H1 (cell line): ENCODE measurements at regions not wholly inside any gene's neighbourhood (a gene's known extent, or its start where the extent isn't known, plus 50 kb on each side); places are given as distances from the start of the nearest gene placed in this dataset.
A peak's percentile ranks its signal among the peaks of the same experiment; 100 is the strongest.

ENCODE experiments used
- CTCF ChIA-PET: fragments of 300-600 bp; sonication (Branson Sonifier 250); formaldehyde crosslinking; loops from one replicate; lab custom pipeline; 2021; ENCODE audit not compliant: partially characterized antibody; lab: Charles Lee
- POLR2A ChIA-PET: fragments of 300-600 bp; sonication (Branson Sonifier 250); formaldehyde crosslinking; loops from one replicate; lab custom pipeline; 2021; ENCODE audit warnings: inconsistent platforms; ENCODE audit not compliant: partially characterized antibody; lab: Charles Lee
- DNase-seq, 2 experiments: peaks; one replicate each; pipeline versions ENCODE4 v3.0.0 to v3.0.0-alpha.2; 2010 to 2022; ENCODE audit warnings: low spot score in 2 of 2, low read depth in 1 of 2, mixed read lengths in 1 of 2
- FAIRE-seq: peaks from 2 replicates; lab custom pipeline; 2011; peaks lifted over from hg19 to GRCh38; lab: Jason Lieb, UNC
- H2AFZ ChIP-seq: 2 replicates; pipeline ENCODE4 v1.8.1; 2012; ENCODE audit warnings: low read length, inconsistent platforms
- H2AK5ac ChIP-seq: 2 replicates; pipeline ENCODE4 v1.6.1; 2013; ENCODE audit warnings: low read depth, low read length
- H2BK120ac ChIP-seq: replicated peaks from 2 replicates; pipeline ENCODE3; 2013; ENCODE audit warnings: low read depth, low read length, inconsistent platforms
- H2BK12ac ChIP-seq: 2 replicates; pipeline ENCODE4 v1.6.1; 2013; ENCODE audit warnings: low read depth, low read length
- H2BK15ac ChIP-seq: 2 replicates; pipeline ENCODE4 v1.6.1; 2013; ENCODE audit warnings: low read length
- H2BK20ac ChIP-seq: 2 replicates; pipeline ENCODE4 v1.6.1; 2013; ENCODE audit warnings: low read length
- H2BK5ac ChIP-seq: 2 replicates; pipeline ENCODE4 v1.6.1; 2013; ENCODE audit warnings: low read depth, low read length
- H3K14ac ChIP-seq: 2 replicates; pipeline ENCODE4 v1.6.1; 2013; ENCODE audit warnings: inconsistent platforms; ENCODE audit not compliant: insufficient read length
- H3K18ac ChIP-seq: 2 replicates; pipeline ENCODE4 v1.6.1; 2013; ENCODE audit warnings: low read length; ENCODE audit errors: extremely low read depth
- H3K23ac ChIP-seq: 2 replicates; pipeline ENCODE4 v1.6.1; 2013; ENCODE audit warnings: inconsistent platforms; ENCODE audit not compliant: insufficient read length
- H3K23me2 ChIP-seq: 2 replicates; pipeline ENCODE4 v1.6.1; 2013; ENCODE audit warnings: low read depth, low read length
- H3K27ac ChIP-seq: 2 replicates; pipeline ENCODE4 v1.6.1; 2011; ENCODE audit warnings: low read depth, low read length, inconsistent platforms
- H3K27me3 ChIP-seq, 4 experiments: replicated peaks in 1 of 4; 1 replicate in 1 of 4; 2 replicates in 3 of 4; pipeline versions ENCODE4 v1.6.1 to v1.8.1; 2011 to 2013; ENCODE audit warnings: low read length in 3 of 4, mild to moderate bottlenecking in 3 of 4, inconsistent platforms in 2 of 4, mixed read lengths in 2 of 4, moderate library complexity in 1 of 4; ENCODE audit not compliant: control insufficient read depth in 3 of 4, insufficient read depth in 3 of 4; ENCODE audit errors: extremely low read depth in 1 of 4
- H3K36me3 ChIP-seq, 4 experiments: 2 replicates each; pipeline versions ENCODE4 v1.6.1 to v1.8.1; 2011 to 2013; ENCODE audit warnings: mild to moderate bottlenecking in 4 of 4, low read length in 3 of 4, moderate library complexity in 2 of 4, control low read depth in 1 of 4, inconsistent platforms in 1 of 4; ENCODE audit not compliant: insufficient read depth in 4 of 4, control insufficient read depth in 2 of 4
- H3K4ac ChIP-seq: replicated peaks from 2 replicates; pipeline ENCODE3; 2013; ENCODE audit warnings: low read length, low read depth, mixed read lengths, inconsistent platforms; ENCODE audit not compliant: insufficient read length
- H3K4me1 ChIP-seq, 4 experiments: replicated peaks in 1 of 4; 1 replicate in 1 of 4; 2 replicates in 3 of 4; pipeline versions ENCODE4 v1.6.1 to v1.8.1; 2011 to 2013; ENCODE audit warnings: low read length in 3 of 4, inconsistent platforms in 2 of 4, mixed read lengths in 1 of 4; ENCODE audit not compliant: insufficient read depth in 4 of 4, control insufficient read depth in 3 of 4
- H3K4me2 ChIP-seq, 2 experiments: 2 replicates each; pipeline versions ENCODE4 v1.6.1 to v1.8.1; 2011 to 2013; ENCODE audit warnings: low read depth in 2 of 2, low read length in 2 of 2, control low read depth in 1 of 2, inconsistent platforms in 1 of 2, mild to moderate bottlenecking in 1 of 2; ENCODE audit not compliant: insufficient read depth in 1 of 2
- H3K4me3 ChIP-seq, 4 experiments: fragments of 200-600, 300-600 bp in 1 of 4; sonication (generic), shearing (Covaris generic), sonication (Bioruptor Twin) in 1 of 4; 2 replicates each; pipeline versions ENCODE4 v1.5.1 to v1.8.1; 2011 to 2016; ENCODE audit warnings: low read length in 4 of 4, low read depth in 3 of 4, control low read depth in 2 of 4, inconsistent platforms in 2 of 4, mild to moderate bottlenecking in 2 of 4, mixed read lengths in 1 of 4, moderate library complexity in 1 of 4; ENCODE audit not compliant: insufficient read depth in 2 of 4; ENCODE audit errors: extremely low read depth in 1 of 4
- H3K56ac ChIP-seq: replicated peaks from 2 replicates; pipeline ENCODE3; 2013; ENCODE audit warnings: low read depth, mild to moderate bottlenecking, mixed read lengths, low read length, inconsistent platforms; ENCODE audit not compliant: insufficient read length
- H3K79me1 ChIP-seq: 2 replicates; pipeline ENCODE4 v1.6.1; 2013; ENCODE audit warnings: low read depth, low read length, control low read depth
- H3K79me2 ChIP-seq, 2 experiments: 2 replicates each; pipeline versions ENCODE4 v1.6.1 to v1.8.1; 2012 to 2013; ENCODE audit warnings: low read length in 2 of 2, mild to moderate bottlenecking in 2 of 2, inconsistent platforms in 1 of 2; ENCODE audit not compliant: insufficient read depth in 2 of 2, control insufficient read depth in 1 of 2
- H3K9ac ChIP-seq, 4 experiments: replicated peaks in 1 of 4; 1 replicate in 1 of 4; 2 replicates in 3 of 4; pipeline versions ENCODE4 v1.6.1 to v1.8.1; 2011 to 2013; ENCODE audit warnings: low read depth in 3 of 4, low read length in 3 of 4, control low read depth in 2 of 4, mild to moderate bottlenecking in 2 of 4, moderate library complexity in 2 of 4, inconsistent platforms in 1 of 4; ENCODE audit errors: extremely low read depth in 1 of 4
- H3K9me3 ChIP-seq, 2 experiments: 2 replicates each; pipeline versions ENCODE4 v1.6.1 to v1.8.1; 2012 to 2013; ENCODE audit warnings: mild to moderate bottlenecking in 2 of 2, moderate library complexity in 2 of 2, control low read depth in 1 of 2, inconsistent platforms in 1 of 2, low read depth in 1 of 2, low read length in 1 of 2, mixed read lengths in 1 of 2; ENCODE audit not compliant: insufficient read depth in 2 of 2
- H4K20me1 ChIP-seq, 2 experiments: replicated peaks in 1 of 2; 2 replicates each; pipeline versions ENCODE3 to v1.8.1; 2011 to 2013; ENCODE audit warnings: inconsistent platforms in 2 of 2, low read length in 2 of 2, mild to moderate bottlenecking in 1 of 2; ENCODE audit not compliant: insufficient read depth in 2 of 2, control insufficient read depth in 1 of 2
- H4K5ac ChIP-seq: 2 replicates; pipeline ENCODE4 v1.6.1; 2013; ENCODE audit warnings: low read length, low read depth, mixed read lengths, inconsistent platforms; ENCODE audit not compliant: insufficient read length
- H4K8ac ChIP-seq: 2 replicates; pipeline ENCODE4 v1.8.0; 2013; ENCODE audit warnings: mild to moderate bottlenecking, moderate library complexity, low read length, inconsistent platforms; ENCODE audit not compliant: insufficient read depth; ENCODE audit errors: extremely low read depth
- H4K91ac ChIP-seq: replicated peaks from 2 replicates; pipeline ENCODE3; 2013; ENCODE audit warnings: low read length, mixed read lengths, inconsistent platforms; ENCODE audit not compliant: insufficient read length
- JUN ChIP-seq: IDR thresholded peaks from 2 replicates; pipeline ENCODE4 v1.6.1; 2011; ENCODE audit warnings: low read depth, mild to moderate bottlenecking, improper control_type of control experiment, low read length
- WGBS, 2 experiments: shearing (Covaris generic) in 1 of 2; methylation state at CpG; one replicate each; pipeline versions ENCODE4 v1.1.6 to v1.1.7; 2013 to 2015; ENCODE audit warnings: low lambda C conversion rate in 2 of 2, mixed read lengths in 2 of 2, inconsistent platforms in 1 of 2, low coverage in 1 of 2, missing lambda C conversion rate in 1 of 2; ENCODE audit not compliant: insufficient replicate concordance in 2 of 2, insufficient coverage in 1 of 2, insufficient read length in 1 of 2; ENCODE audit errors: extremely low coverage in 1 of 2, missing lambda C conversion rate in 1 of 2; 5-methylcytosine and 5-hydroxymethylcytosine counted together
- TF ChIP-seq, protein P1 (sequence below): IDR thresholded peaks from 2 replicates; pipeline ENCODE4 v1.6.1; 2012; ENCODE audit warnings: low read length, inconsistent platforms

DNA sequence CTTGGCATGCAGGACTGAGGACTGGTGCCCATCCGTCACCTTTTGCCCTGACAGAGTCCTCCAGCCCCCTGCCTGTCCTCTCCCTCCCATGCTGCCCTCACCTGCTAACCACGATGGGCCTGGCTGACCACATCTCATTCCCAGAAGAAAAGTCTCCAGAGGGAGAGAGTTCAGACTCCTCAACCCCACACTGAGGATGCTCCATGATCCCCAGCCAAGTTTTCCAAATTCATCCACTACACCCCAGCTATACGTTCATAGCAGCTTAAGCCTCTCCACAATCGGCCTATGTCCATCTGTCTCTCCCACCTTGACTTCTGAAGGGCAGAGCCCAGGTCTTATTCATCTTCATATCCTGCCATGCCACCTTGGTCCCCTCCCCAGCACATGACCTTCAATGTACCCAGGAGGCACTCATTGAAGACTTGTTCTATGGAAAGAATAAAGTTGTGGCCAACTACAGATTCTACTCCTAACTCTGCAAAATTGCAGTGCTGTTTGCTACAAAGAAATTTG lies 115.6 kb upstream of the ID2 start:
- H3K4me3 ChIP-seq: no peak overlapping the region
- no peaks in the 10 kb centered on the region for H3K27me3 ChIP-seq
- no peaks in the 10 kb centered on the region for H3K23me2 ChIP-seq
- H4K5ac ChIP-seq: no peak overlapping the region
- no peaks in the 10 kb centered on the region for H3K36me3 ChIP-seq
- H3K4me1 ChIP-seq: no peaks in the 10 kb centered on the region
- POLR2A ChIA-PET: interaction anchor here (1.0 kb wide), 1 partner anchor 20 kb away, joined by 3 read pairs; no protein-coding TSS in a partner anchor
- no peaks in the 10 kb centered on the region for H3K79me1 ChIP-seq
- no peak overlapping the region for H4K91ac ChIP-seq
- no peak overlapping the region for H3K23ac ChIP-seq
- H4K20me1 ChIP-seq: no peaks in the 10 kb centered on the region
- H3K14ac ChIP-seq: no peak overlapping the region
- peaks cover 2 to 3% of the 10 kb centered on the region in 2 experiments; a peak in 1 of 4 replicates for H3K9me3 ChIP-seq
- H2AK5ac ChIP-seq: no peak overlapping the region
- H2AFZ ChIP-seq: no peak overlapping the region
- TF ChIP-seq JUN: no peak
- TF ChIP-seq, protein P1, sequence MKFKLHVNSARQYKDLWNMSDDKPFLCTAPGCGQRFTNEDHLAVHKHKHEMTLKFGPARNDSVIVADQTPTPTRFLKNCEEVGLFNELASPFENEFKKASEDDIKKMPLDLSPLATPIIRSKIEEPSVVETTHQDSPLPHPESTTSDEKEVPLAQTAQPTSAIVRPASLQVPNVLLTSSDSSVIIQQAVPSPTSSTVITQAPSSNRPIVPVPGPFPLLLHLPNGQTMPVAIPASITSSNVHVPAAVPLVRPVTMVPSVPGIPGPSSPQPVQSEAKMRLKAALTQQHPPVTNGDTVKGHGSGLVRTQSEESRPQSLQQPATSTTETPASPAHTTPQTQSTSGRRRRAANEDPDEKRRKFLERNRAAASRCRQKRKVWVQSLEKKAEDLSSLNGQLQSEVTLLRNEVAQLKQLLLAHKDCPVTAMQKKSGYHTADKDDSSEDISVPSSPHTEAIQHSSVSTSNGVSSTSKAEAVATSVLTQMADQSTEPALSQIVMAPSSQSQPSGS: no peak
- TF ChIP-seq, all 59 proteins: peak for 0
- H3K18ac ChIP-seq: no peak overlapping the region
- no peak overlapping the region for H2BK20ac ChIP-seq
- no peak overlapping the region for H2BK5ac ChIP-seq
- no peak overlapping the region for H2BK12ac ChIP-seq
- no peak overlapping the region for H3K4me2 ChIP-seq
- WGBS, 2 experiments: 79% methylated on average over 4 of the region's 4 CpGs; no CpG with 5 or more reads in 1 of the 2 experiments
- H3K27ac ChIP-seq: no peak overlapping the region
- CTCF ChIA-PET: interaction anchor here (1.2 kb wide), 1 partner anchor 16 kb away, joined by 4 read pairs; no protein-coding TSS in a partner anchor
- FAIRE-seq: no peak
- H3K56ac ChIP-seq: no peak overlapping the region
- H3K4ac ChIP-seq: no peak overlapping the region
- H3K9ac ChIP-seq: no peak overlapping the region
- H3K79me2 ChIP-seq: no peaks in the 10 kb centered on the region
- H2BK15ac ChIP-seq: no peak overlapping the region
- no peak overlapping the region for H4K8ac ChIP-seq
- peak in 1 of 2 experiments; percentile 20 for DNase-seq
- no peak overlapping the region for H2BK120ac ChIP-seq
